SK-N-DZ (cell line): ENCODE measurements at regions not wholly inside any gene's neighbourhood (a gene's known extent, or its start where the extent isn't known, plus 50 kb on each side); places are given as distances from the start of the nearest gene placed in this dataset.
"Not testable (repeated sequence)": the region's sequence is repeated elsewhere in the genome, so short reads cannot be mapped to it uniquely, and the experiment has no call there.

Experiments
- DNase-seq: peaks from one replicate; pipeline ENCODE4 v3.0.0-alpha.2; 2015; ENCODE audit warnings: low spot score

GRCh38 chr1:229919488-229919887, 147.6 kb upstream of the GALNT2 start:
- not testable (repeated sequence) for DNase-seq

DNA sequence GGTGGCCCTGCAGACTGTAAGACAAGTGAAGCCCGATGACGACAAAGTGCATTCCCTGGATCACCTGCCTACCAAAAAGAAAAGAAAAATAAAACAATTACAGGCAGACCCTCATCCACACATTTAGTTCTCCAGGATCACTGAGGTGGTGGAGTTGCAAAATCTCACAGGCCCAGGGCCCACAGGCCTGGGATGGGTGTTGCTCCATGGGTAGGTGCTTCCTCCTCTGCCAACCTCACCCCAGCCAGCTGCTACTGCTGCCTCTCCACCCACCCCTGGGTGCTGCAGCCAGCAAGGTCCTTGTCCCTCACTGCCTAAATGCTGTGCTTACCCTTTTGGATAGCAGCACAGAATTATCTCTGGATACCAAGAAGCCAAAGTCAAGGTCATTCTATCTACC, 146.4 kb upstream of the GALNT2 start:
- no peak for DNase-seq

GRCh38 chr1:229922249-229922648, 144.8 kb upstream of the GALNT2 start:
- DNase-seq: no peak

DNA sequence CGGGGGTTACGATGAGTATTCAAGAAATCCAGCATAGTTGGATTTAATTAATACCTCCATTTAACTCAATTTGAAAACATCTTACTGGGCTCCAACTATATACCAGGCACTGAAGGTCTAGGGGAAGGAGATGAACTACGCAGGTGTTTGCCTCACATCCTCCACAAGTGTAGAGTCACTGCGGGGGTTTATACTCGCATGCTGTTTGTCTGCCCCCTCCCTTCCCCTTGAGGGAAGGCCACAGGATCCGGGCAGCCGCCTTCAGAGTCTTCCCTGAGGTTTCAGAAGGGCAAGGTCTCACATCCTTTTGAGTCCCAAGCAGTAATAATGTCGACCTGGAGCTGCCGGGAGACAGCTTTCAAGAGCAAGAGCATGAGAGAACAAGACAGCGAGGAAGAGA, 142.4 kb upstream of the GALNT2 start:
- no peak for DNase-seq

DNA sequence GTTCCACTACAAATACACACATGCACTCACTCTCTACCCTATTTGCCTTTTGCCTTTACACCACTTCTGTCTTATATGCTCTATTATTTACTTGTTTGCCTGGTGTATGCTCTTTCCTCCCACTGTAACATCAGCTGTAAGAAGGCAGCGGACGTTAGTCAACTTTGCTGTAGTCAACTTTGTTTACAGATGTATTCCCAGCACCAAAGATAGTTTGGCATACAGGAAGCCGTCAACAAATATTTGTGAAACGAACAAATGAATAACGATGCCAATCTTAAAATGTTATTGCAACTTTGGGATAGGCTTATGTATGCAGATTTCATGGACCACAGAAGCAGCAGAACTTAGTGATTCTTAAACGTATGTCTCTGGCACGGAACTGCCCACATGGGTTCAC, 138.3 kb upstream of the GALNT2 start:
- DNase-seq: no peak

GRCh38 chr1:229931751-229932150, 135.3 kb upstream of the GALNT2 start:
- not testable (repeated sequence) for DNase-seq

DNA sequence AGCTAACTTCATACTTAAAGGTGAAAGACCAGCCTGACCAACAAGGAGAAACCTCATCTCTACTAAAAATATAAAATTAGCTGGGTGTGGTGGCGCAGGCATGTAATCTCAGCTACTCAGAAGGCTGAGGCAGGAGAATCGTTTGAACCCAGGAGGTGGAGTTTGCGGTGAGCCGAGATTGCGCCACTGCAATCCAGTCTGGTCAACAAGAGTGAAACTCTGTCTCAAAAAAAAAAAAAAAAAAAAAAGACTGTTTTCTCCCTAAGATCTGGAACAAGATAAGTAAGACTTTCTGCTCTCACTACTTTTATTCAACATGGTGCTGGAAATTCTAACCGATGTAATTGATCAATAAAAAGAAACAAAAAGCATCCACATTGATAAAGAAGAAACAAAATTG, 131.9 kb upstream of the GALNT2 start:
- DNase-seq: not testable (repeated sequence)

DNA sequence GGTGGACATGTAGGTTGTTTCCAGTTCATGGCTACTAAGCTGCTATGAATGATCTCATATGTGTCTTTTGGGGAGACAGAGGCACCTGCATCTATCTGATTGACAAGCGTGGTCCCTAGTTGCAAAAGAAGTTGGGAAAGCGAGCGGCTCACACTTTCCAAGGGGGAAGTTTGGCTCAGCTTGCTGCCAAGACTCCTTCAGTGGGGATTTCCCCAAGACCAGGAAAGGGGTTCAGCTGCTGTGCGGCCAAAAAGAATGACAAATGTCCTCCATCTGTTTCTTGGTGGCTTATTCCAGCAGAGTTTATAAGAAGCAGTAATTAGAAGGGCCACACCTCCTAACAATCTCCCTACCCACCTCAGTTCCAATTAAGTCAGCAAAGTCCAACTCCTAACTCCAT, 128.5 kb upstream of the GALNT2 start:
- DNase-seq: no peak

DNA sequence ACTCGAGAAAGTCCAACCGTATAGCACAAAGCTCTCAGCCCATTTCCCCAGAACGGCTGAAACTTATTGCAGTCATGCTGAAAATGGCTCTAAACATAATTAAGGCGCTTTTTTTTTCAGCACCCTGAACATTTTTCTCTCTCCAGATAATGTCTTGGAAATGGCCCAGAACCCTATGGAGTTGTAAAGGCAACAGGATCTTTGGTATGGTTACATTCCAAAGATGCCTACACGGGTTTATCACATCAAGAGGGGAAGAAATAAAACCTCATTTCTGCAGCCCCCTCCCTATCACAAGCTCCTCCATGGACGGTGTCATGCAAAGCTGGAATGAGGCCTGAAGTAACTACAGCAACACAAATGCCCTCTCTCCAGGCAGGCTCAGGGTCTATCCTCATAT, 126.4 kb upstream of the GALNT2 start:
- DNase-seq: no peak

GRCh38 chr1:229941160-229941559, 125.9 kb upstream of the GALNT2 start:
- no peak for DNase-seq

GRCh38 chr1:229941831-229942230, 125.2 kb upstream of the GALNT2 start:
- no peak for DNase-seq

DNA sequence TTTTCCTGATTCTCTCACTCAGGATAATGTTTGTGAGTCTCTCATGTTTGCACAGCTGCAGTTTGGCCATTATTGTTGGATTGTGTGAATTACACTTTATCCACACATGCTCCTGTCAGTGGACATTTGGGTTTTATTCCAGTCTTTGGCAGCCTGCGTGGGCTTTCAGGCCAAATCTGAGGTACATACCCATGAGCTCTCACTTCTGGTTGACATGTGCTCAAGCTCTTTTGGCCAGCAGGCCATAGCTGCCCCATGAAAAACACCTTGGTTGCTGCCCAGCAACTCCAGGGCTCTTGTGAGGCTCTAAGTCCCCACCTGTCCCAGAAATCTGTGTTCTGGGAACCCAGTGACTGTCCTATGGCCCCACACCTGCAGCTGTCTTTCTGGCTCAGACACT, 124.5 kb upstream of the GALNT2 start:
- no peak for DNase-seq

DNA sequence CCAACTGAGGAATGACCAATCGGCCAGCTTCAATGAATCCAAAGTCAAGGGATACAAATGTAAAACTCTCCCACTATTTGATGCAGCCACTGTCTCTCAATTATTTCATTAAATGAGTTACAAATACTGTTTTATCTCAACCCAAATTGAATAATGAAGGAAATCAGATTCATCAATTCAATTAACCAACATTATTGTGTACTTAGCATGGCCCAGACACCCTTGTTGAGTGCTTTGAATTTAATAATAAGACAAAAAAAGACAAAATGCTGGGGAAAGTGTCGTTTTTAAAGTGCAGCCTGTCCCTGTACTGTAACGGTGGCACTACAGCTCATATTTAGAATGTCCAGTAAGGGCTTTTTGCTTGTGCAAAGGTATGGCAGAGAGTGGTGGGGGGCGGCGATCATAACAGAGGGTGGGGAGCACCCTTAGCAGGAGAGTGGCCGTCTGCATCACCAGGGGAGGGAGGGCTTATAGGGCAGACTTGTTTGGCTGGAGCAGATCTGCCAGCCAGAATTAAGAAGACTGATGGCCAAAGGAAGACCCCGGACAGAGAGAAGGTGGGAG, 123.8 kb upstream of the GALNT2 start:
- DNase-seq: peak; percentile 6

- no peak for DNase-seq
Measured at GRCh38 chr1:229943988-229944743, 122.9 kb upstream of the GALNT2 start.

DNA sequence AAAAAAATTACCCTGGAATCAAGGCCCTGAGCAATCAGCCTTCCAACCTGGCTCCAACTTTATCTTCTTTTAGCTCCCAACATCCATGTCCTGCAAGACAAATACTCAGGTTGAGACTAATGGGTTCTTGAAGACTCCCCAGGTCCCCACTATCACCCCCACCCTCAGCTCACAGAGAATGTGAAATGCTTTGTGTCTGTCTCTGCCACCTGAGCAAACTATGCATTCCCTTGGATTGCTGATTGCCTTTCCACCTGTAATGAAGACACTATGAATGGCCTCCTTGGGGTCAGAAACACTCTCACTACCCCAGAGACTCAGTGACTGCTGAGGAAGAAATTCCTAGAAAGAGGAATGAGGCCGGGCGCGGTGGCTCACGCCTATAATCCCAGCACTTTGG, 121.2 kb upstream of the GALNT2 start:
- DNase-seq: no peak

DNA sequence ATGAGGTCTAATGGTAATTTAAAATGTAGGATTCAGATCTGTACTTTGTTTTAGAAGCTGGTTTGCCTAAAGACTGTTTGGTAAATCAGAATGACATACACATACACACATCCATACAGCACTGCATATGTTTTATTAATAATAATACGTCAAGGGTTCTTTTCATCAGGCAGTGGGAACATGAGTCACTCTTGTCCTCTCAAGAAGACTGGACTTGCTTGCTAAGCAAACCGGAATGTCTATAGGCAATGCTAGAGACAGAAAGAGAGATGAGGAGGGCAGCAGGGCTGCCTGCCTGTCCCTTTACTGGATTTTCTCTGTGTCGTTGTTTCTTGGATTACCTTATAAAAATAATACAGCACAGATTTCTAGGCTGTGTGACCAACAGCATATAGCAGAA, 119.1 kb upstream of the GALNT2 start:
- no peak for DNase-seq

- no peak for DNase-seq
Measured at GRCh38 chr1:229948438-229948837, 118.6 kb upstream of the GALNT2 start.

DNA sequence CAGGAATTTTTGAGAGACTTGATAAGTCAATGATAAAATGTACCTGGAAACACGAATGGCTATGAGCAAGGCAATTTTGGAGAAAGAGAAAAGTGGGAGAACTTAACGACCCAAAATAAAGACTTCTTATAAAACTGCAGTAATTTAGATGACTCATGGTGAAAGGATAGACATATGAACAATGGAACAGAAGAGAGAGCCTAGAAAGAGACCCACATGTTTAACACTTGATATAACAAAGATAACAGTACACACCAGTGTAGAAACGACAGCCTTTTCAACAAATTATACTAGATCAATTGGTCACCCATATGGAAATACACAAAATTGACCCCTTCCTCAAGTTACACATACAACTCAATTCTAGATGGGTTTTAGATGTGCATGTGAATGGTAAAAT, 117.5 kb upstream of the GALNT2 start:
- DNase-seq: no peak

DNA sequence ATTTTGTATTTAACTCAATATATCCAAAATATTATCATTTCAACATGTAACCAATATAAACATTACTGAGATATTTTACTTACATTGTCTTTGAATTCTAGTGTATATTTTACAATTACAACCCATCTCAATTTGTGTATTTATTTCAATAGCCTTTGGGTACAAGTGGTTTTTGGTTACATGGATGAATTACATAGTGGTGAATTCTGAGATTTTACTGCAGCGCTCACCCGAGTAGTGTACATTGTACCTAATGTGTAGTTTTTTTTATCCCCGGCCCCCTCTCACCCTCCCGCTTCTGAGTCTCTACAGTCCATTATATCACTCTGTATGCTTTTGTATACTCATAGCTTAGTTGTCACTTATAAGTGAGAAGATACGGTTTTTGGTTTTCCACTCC, 117.0 kb upstream of the GALNT2 start:
- DNase-seq: no peak

DNA sequence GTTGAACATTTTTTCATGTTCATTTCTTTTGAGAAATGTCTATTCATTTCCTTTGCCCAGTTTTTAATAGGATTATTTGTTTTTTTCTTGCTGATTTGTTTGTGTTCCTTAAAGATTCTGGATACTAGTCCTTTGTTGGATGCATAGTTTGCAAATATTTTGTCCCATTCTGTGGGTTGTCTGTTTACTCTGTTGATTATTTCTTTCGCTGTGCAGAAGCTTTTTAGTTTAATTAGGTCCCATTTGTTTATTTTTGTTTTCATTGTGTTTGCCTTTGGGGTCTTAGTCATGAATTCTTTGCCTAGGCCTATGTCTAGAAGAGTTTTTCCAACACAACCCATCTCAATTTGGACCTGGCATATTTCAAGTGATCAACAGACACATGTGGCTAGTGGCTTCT, 116.1 kb upstream of the GALNT2 start:
- no peak for DNase-seq

- no peak for DNase-seq
Measured at GRCh38 chr1:229951856-229952534, 115.0 kb upstream of the GALNT2 start.

DNA sequence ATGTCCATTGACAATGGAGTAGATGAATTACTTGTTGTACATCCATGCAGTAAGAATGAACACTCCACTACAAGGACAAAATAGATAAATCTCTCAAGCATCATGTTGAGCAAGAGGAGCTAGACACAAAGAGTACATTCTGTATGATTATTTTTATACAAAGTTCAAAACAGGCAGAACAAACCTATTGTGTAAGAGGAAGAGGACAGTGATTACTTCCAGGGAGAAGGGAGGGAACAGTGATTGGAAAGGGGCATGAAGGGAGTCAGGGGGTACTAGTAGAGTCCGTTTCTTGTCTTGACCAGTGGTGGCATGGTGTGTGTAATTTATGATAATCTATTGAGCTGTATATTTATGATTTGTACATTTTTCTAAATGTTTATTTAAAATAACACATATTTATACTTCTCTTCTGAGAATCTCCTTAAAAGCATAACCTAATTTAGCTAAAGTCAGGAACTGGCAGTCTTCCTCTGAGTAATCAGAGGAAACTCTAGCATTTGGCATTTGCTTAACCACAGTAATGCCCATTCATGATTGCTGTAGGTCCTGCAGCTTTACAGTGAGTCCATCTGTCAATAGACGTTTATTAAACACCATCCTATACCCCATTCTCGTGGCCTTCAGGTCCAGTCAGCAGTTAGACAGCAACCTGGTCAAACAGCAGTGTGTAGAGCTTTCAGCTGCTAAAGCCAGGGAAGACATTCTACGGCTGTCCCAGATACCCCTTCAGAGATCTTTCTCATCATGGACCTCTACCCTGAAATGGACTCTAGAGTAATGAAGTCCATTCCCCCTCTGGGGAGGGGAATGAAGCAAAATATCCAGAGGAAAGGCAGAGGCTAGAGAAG, 114.1 kb upstream of the GALNT2 start:
- no peak for DNase-seq
